ENCODE measurements at regions not wholly inside any gene's neighbourhood (a gene's known extent, or its start where the extent isn't known, plus 50 kb on each side); places are given as distances from the start of the nearest gene placed in this dataset.

DNA sequence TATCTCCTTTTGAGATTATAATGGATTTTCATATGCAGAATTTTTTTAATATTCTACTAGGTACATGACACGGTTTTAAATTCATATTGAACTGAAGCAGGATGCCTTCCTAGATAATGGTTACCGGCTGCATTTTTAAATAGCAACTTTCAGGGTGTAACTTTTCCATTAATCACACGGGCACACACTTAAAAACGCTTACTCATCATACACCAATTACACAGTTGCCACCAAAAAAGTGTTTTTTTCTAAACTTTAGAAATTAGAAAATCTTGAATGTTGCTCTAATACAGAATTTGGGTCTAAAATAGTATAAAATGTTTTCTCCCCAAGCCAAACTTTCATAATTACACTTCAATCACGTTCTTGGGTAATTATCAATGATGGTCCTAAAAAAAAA, 149.1 kb upstream of the RNF32 start:
- no peak overlapping the region for H3K27ac Mint-ChIP-seq

DNA sequence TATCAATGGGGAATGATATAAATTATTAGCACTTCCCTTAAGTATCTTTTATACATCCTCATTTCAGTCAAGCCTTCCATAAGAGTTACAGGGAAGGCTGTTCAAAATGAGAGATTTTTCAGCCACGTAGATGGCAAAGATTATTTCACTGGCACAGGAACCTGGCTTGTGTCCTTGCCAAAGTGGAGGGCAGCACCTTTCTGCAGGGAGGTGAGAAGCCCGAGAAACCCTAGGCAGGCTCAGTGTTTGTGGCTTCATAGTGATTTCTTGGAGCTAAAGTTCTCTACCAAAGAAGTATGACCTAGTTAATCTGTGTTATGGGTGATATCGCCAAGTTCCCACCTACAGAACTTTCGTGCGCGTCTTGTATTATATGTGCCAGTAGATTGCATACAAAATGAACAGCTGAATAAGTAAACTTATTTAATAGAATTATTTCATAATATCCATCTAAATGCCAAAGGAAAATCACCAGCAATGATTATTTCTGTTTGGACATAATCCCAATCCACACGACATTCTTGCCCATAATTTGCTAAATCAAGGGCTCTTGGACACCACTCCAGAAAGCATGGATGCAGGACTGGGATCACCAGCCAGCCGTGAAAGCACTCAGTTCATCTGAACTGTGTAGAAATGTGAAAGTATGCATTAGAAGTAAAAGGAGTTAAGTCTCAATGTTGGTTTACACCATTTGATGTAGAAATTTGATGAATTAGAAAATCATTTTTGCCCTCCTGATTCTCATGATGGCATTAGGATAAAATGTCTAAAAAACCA, 150.4 kb upstream of the RNF32 start:
- Mint-ChIP-seq H3K36me3 (no peaks in the 10 kb centered on the region), H3K27me3 (peaks cover 3% of the 10 kb centered on the region), H3K27ac (no peak overlapping the region), H3K4me3 (no peak overlapping the region), H3K4me1 (ENCODE audit: low read depth) (no peaks in the 10 kb centered on the region), H3K9me3 (ENCODE audit: low read depth) (no peaks in the 10 kb centered on the region)

More for the DNA sequence above, 149.1 kb upstream of the RNF32 start:
- no peaks in the 10 kb centered on the region for H3K4me1 Mint-ChIP-seq (ENCODE audit: low read depth)
- no peaks in the 10 kb centered on the region for H3K36me3 Mint-ChIP-seq
- no peaks in the 10 kb centered on the region for H3K9me3 Mint-ChIP-seq (ENCODE audit: low read depth)
- peaks cover 3% of the 10 kb centered on the region for H3K27me3 Mint-ChIP-seq
- H3K4me3 Mint-ChIP-seq: no peak overlapping the region

DNA sequence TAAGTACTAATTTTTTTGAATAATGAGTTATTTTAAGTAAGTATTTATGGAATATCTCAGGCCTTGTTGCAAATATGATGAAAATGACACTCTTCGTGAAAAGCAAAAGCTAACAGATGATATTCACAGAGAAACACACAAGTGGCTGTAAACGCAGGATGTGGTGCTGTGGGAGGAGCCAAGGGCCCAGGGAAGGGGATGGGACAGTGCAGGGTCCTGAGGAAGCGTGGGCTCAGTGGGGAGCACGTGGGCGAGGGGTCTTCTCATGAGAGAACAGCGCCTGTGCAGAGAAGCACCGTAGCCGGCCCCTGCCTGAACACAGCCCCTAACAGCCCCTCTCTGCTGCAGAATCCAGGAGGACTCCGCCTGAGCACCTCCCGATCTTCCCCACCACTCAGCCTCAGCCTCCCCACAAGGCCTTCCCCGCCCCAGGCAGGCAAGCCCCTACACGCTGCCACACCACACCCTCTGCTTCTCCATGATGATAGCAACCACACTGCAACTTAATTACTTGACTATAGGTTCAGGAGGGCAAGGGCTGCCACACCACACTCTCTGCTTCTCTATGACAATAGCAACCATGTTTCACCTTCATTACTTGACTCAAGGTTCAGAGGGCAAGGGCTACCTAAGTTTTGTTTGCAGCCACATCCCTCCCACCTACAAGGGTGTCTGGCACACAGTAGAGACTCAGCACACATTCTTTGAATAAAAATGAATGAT, 152.6 kb upstream of the RNF32 start:
- no peaks in the 10 kb centered on the region for H3K9me3 Mint-ChIP-seq (ENCODE audit: low read depth)
- H3K4me1 Mint-ChIP-seq (ENCODE audit: low read depth): no peaks in the 10 kb centered on the region
- no peak overlapping the region for H3K4me3 Mint-ChIP-seq
- H3K27me3 Mint-ChIP-seq: peaks cover 6% of the 10 kb centered on the region
- no peaks in the 10 kb centered on the region for H3K36me3 Mint-ChIP-seq
- no peak overlapping the region for H3K27ac Mint-ChIP-seq

DNA sequence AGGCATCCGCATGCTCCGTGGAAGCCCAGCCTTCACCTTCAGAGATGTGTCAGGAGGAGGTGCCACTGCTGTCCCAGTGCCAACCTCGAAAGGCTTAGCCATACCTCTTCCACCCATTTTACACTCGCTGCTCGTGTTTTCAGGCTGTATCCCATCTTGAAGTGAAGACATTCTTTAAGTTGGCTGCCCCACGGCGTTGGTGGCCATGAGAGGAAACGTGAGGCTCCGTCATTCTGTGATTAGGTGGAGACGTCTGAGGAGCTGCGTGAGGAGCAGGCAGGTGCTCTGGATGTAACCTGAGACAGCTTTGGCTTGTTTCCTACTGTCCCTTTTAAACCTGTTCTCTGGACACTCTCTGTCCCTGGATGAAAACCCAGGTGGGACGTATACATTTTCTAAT, 159.9 kb upstream of the RNF32 start:
- Mint-ChIP-seq H3K4me1 (ENCODE audit: low read depth) (no peaks in the 10 kb centered on the region), H3K9me3 (ENCODE audit: low read depth) (no peaks in the 10 kb centered on the region), H3K4me3 (no peak overlapping the region), H3K36me3 (no peaks in the 10 kb centered on the region), H3K27ac (no peak overlapping the region), H3K27me3 (peaks cover 10% of the 10 kb centered on the region)

DNA sequence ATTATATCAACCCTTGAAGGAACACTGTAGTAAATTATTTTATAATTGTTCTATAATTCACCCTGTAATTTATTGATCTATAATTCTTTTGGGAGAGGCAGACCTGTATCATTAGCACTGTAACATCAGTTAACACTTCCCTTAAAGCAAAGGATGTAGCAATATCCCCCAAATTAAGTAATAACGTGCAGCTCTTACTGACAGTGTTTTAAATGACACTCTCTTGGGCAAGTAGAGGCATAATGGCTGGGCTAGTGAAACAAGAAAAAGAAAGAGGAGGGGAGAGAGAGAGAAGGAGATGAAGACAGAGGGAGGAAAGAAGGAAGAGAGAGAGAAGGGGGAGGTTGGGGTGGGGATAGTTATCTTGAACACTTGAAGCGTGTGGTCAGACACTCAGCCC, 161.0 kb upstream of the RNF32 start:
- H3K9me3 Mint-ChIP-seq (ENCODE audit: low read depth): no peaks in the 10 kb centered on the region
- no peak overlapping the region for H3K27ac Mint-ChIP-seq
- no peak overlapping the region for H3K4me3 Mint-ChIP-seq
- no peaks in the 10 kb centered on the region for H3K4me1 Mint-ChIP-seq (ENCODE audit: low read depth)
- peaks cover 14% of the 10 kb centered on the region for H3K27me3 Mint-ChIP-seq
- no peaks in the 10 kb centered on the region for H3K36me3 Mint-ChIP-seq

DNA sequence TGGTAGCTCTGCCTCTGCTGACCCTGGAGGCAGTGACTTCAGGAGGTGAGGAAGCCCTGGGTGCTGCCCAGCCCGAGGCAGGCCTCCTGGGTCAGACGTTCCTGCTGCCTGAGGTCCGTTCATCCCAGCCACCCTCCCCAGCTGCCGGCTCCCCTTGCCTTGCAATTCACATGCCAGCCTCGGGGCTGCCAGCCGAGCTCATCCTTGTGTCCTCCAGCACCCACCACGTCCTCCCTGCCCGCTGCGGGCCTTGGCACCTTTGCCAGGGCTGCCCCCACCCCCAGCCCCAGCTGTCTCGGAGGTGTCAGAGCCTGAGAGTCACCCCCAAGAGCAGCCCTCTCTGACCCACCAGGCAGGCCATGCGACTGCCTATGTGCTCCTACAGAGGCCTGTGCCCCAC, 162.1 kb upstream of the RNF32 start:
- Mint-ChIP-seq H3K27ac (no peak overlapping the region), H3K4me3 (no peak overlapping the region), H3K4me1 (ENCODE audit: low read depth) (no peaks in the 10 kb centered on the region), H3K36me3 (no peaks in the 10 kb centered on the region), H3K9me3 (ENCODE audit: low read depth) (no peaks in the 10 kb centered on the region), H3K27me3 (peaks cover 22% of the 10 kb centered on the region)

DNA sequence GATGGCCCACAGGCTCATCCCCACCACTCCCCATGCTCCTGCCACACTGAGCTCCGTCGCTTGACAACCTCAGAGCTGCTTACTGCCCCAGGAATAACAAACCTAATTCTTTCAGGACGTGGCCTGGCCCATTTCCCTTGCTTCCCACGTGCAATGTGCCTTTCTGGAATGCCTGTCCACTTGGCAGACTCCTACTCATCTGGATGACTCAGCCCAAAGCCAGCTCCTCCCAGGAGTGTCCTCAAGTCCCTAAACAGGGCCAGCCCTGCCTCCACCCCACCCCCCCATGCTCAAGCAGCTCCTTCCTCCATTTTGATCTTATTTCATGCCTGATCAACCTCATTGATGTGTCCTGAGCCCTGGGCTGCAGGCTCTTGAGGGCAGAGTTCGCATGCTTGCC, 164.9 kb upstream of the RNF32 start:
- H3K27ac Mint-ChIP-seq: no peak overlapping the region

DNA sequence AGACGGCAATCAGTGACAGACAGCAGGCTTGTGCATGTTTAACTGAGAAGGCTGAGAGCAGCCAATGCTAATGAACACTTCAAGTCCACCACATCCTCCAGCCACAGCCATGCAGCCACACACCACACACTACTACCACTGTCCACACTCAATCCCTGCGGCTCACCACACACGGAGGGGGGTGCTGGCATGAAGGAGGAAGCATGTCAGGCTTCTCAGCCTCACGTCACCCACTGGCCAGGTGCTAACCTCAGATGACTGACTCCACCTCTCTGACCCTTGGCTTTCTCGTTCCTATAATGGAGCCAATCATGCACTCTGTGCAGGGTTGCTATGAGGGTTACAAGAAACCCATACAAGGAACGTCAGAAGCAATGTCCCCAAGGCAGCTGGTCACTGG, 165.4 kb upstream of the RNF32 start:
- H3K27ac Mint-ChIP-seq: no peak overlapping the region
- H3K4me3 Mint-ChIP-seq: no peak overlapping the region
- H3K9me3 Mint-ChIP-seq (ENCODE audit: low read depth): no peaks in the 10 kb centered on the region
- H3K36me3 Mint-ChIP-seq: no peaks in the 10 kb centered on the region
- H3K27me3 Mint-ChIP-seq: peaks cover 20% of the 10 kb centered on the region
- no peaks in the 10 kb centered on the region for H3K4me1 Mint-ChIP-seq (ENCODE audit: low read depth)

More for the DNA sequence above, 164.9 kb upstream of the RNF32 start:
- no peaks in the 10 kb centered on the region for H3K36me3 Mint-ChIP-seq
- H3K4me3 Mint-ChIP-seq: no peak overlapping the region
- peaks cover 20% of the 10 kb centered on the region for H3K27me3 Mint-ChIP-seq
- H3K4me1 Mint-ChIP-seq (ENCODE audit: low read depth): no peaks in the 10 kb centered on the region
- no peaks in the 10 kb centered on the region for H3K9me3 Mint-ChIP-seq (ENCODE audit: low read depth)

DNA sequence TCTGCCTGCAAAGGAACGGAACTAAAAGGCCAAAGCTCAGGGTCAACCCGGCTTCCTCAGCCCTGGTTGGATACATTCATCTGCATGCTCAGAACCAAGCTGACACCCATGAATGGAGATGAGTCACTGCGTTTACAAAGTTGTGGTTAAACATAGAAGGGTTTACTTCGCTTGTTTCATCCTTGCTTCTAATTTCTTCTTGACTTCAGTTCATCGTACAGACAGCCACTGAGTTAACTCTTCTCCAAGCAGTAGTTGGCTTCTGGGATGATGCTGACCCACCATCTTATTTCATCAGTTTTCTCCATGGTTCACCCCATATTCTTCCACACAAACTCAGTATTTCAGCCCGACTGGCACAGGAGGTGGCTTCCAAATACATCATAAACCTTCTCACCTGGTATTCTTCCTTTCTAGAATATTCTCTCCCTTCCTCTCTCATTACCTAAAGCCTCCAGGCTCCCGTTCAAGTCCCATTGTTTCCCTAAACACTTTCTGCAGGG, 166.3 kb upstream of the RNF32 start:
- no peaks in the 10 kb centered on the region for H3K9me3 Mint-ChIP-seq (ENCODE audit: low read depth)
- H3K36me3 Mint-ChIP-seq: no peaks in the 10 kb centered on the region
- peaks cover 20% of the 10 kb centered on the region for H3K27me3 Mint-ChIP-seq
- no peak overlapping the region for H3K27ac Mint-ChIP-seq
- no peak overlapping the region for H3K4me3 Mint-ChIP-seq
- no peaks in the 10 kb centered on the region for H3K4me1 Mint-ChIP-seq (ENCODE audit: low read depth)

DNA sequence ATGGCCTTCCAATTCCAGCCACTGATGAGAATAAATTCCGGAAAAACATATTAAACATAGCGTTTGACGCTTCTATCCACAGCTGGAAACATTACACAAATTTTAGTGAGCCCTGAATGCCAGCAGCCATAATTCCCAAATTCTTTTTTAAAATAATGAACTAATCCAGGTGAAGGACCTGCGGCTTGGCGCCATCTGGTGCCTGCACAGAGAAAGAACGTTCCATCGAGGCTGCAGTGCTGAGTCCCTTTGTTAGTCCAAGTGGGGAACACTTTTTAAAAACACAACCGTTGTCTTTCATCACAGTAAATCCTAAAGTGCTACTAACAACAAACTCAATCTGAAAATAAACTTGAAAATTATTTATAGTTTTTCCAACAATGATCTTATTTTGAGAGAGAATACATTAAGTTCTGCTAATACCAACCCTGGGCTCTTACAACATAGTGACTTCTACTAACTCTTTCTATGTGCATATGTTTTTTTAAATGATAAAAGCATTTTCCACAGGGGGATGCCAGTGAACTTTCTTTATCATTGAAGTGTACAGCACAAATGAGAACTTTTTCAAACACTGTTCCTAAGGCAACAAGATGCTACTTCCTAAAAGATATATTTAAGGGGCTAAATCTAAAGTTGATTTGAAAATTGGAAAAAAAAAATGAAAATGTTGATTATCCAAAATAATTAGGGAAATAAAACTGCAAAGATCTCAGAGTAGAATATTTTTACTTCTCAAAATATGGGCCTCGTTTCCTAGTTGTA, 166.9 kb upstream of the RNF32 start:
- no peak overlapping the region for H3K27ac Mint-ChIP-seq
- H3K4me1 Mint-ChIP-seq (ENCODE audit: low read depth): no peaks in the 10 kb centered on the region
- no peaks in the 10 kb centered on the region for H3K36me3 Mint-ChIP-seq
- no peak overlapping the region for H3K4me3 Mint-ChIP-seq
- H3K27me3 Mint-ChIP-seq: peaks cover 20% of the 10 kb centered on the region
- H3K9me3 Mint-ChIP-seq (ENCODE audit: low read depth): no peaks in the 10 kb centered on the region

DNA sequence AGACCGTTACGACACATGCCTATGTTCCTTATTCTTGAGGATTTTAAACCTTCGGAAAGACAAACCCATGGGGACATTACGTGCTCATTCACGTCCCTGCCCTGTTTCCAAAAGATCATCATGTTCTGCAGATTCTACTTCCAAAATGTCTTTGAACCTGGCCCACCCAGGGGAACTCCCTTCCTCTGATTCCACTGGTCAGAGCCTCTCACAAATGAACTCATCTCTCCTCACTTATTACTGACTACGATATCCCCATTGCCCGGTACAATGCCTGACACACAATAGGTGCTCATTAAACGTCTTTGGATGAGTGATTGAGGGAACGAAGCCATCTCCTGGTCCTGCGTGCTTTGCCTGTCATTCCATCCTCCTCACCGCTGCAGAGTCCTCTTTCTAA, 168.3 kb upstream of the RNF32 start:
- H3K9me3 Mint-ChIP-seq (ENCODE audit: low read depth): no peaks in the 10 kb centered on the region
- no peaks in the 10 kb centered on the region for H3K4me1 Mint-ChIP-seq (ENCODE audit: low read depth)
- no peaks in the 10 kb centered on the region for H3K36me3 Mint-ChIP-seq
- H3K27ac Mint-ChIP-seq: no peak overlapping the region
- no peak overlapping the region for H3K4me3 Mint-ChIP-seq
- H3K27me3 Mint-ChIP-seq: peaks cover 17% of the 10 kb centered on the region

DNA sequence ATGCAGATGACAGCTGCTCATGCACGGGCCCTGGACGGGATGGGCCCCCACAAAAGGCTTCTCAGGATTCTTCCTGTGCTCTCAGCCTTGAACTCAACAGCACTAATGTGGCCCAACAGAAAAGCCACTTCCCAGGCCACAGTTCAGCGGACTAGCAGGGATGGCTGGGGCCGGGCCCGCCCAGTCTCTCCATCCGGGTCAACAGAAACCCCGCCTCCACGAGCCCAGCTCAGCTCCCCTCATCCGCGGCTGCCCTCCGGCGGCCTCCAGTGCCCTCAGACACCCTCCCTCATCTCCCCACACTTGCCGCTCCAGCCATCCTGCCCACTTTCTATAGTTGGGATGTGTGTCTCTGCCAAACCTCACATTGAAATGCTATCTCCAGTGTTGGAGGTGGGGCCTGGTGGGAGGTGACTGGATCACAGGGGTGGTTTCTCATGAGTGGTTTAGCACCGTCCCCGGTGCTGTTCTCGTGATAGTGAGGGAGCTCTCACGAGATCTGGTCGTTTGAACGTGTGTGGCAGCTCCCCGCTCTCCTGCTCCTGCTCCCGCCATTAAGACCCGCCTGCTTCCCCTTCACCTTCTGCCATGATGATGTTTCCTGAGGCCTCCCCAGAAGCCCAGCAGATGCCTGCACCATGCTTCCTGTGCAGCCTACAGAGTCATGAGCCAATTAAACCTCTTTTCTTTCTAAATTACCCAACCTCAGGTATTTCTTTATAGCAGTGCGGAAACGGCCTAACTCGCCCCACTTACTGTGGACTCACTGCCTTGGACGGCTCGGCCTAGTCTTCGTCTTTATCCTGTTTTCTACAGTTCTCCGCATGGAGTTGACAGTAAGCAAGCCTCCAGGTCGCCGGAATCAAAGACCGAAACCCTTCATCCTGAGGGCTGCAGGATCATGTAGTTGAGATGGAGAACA, 169.9 kb upstream of the RNF32 start:
- peaks cover 15% of the 10 kb centered on the region for H3K27me3 Mint-ChIP-seq
- H3K27ac Mint-ChIP-seq: no peak overlapping the region
- no peaks in the 10 kb centered on the region for H3K9me3 Mint-ChIP-seq (ENCODE audit: low read depth)

DNA sequence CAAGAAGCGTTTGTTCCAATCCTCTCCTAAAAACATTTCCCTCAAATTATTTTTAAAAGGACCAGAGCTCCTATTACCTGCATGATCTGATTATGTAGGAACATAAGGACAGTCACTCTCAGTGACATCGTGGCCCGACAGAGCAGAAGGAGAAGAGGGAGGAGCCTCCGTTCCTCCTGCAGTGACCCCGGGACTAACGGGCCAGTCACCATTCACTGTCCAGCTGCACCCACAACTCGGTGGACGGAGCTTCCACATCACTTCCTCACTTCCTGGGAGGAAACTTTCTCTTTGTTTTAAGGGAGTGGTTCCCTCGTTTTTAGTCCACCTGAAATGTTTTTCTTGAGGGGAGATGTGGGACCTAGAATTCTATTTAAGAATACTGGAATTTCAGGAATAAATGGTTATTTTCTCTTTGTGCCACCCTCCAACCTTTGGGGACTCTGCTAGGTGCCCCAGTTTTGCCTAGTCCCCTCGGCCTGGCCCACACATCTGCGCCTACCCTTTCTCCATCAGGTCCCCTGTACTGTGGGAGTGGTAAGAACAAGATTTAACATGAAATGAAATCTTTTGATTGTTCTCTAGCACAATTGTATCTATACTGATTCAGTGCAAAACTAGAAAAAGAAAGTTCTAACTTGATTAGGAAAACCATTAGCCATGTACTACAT, 173.5 kb upstream of the RNF32 start:
- Mint-ChIP-seq H3K36me3 (no peaks in the 10 kb centered on the region), H3K9me3 (ENCODE audit: low read depth) (no peaks in the 10 kb centered on the region), H3K4me3 (no peak overlapping the region), H3K27me3 (peaks cover 6% of the 10 kb centered on the region), H3K4me1 (ENCODE audit: low read depth) (no peaks in the 10 kb centered on the region), H3K27ac (no peak overlapping the region)

More for the DNA sequence above, 169.9 kb upstream of the RNF32 start:
- Mint-ChIP-seq H3K4me1 (ENCODE audit: low read depth) (no peaks in the 10 kb centered on the region), H3K36me3 (no peaks in the 10 kb centered on the region), H3K4me3 (no peak overlapping the region)

DNA sequence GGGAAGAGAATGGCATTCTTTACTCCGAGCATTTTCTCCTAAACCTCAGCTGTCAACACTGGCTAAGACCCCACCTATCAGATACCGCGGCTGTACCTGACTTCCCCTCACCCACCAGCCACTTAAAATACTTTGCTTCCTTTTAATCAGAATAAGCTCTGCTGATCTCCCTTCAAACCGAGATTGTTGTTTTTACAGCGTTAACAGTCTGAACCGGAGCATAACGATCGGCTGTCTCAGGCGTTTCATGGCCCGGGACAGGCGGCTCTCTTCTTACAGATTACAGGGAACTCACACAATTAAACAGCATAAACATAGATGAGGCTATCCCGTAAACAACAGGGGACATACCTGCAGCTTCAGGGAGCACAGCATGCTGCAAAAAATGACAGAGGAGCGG, 174.3 kb upstream of the RNF32 start:
- Mint-ChIP-seq H3K27ac (no peak overlapping the region), H3K9me3 (ENCODE audit: low read depth) (no peaks in the 10 kb centered on the region), H3K36me3 (no peaks in the 10 kb centered on the region), H3K4me1 (ENCODE audit: low read depth) (no peaks in the 10 kb centered on the region), H3K4me3 (no peak overlapping the region), H3K27me3 (peaks cover 6% of the 10 kb centered on the region)
